ENCODE measurements at regions not wholly inside any gene's neighbourhood (a gene's known extent, or its start where the extent isn't known, plus 50 kb on each side); places are given as distances from the start of the nearest gene placed in this dataset.

DNA sequence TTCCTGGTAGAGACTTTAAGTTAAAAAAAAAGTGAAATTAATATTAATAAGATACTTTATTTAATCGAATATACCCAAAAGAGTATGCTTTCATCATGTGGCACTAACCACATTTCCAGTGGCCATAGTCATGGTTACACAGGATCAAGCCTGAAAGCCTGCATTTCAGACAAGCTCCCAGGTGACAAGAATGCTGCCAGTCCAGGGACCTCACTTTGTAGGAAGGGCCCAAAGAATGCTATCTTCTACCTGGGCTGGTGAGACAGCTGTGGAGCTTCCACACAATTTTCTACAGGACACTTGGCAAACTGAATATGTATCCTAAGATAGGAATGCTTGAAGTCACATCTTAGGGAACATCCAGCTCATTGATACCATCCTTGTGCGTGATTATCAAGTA, 203.8 kb downstream of the AUH start:
- DNase-seq (ENCODE audit: low read depth, low spot score): no peak

GRCh38 chr9:91158286-91158685, 203.4 kb downstream of the AUH start:
- DNase-seq (ENCODE audit: low read depth, low spot score): no peak

DNA sequence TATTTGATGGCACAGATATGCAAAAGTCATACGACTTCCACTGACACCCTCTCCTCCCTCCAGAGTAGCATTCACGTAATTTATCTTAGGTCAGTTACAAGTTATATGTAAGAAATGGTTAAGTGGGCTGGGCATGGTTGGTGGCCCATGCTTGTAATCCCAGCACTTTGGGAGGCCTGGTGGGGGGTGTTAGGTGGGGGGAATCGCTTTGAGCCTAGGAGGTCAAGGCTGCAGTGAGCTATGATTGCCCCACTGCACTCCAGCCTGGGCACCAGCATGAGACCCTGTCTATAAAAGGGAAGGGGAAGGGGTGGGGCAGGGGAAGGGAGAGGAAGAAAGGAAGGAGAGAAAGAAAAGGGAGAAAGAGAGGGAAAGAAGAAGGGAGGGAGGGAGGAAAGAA, 202.8 kb downstream of the AUH start:
- no peak for DNase-seq (ENCODE audit: low read depth, low spot score)

DNA sequence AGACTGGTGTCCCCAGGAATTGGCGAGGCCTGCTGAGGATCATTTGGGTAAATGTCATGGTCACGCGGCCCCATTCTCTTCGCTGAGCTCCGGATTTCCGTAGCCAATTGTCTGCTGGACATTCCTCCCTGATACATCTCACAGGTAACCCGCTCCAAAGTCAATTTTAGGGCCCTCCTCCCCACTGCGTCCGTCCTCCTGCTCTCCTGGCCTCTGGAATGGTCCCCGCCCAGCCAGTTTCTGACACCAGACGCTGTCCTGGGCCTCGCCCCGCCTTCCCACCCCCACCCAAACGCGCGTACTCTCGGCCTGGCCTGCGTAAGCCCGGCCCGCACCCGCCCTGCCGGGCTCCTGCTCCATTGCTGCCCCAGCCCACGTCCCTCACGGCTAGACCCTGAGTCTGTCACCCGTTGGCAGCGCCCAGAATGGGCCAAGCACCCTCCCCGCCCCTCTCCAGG, 202.0 kb downstream of the AUH start:
- DNase-seq (ENCODE audit: low read depth, low spot score): no peak

- no peak for DNase-seq (ENCODE audit: low read depth, low spot score)
Observed at GRCh38 chr9:91160181-91160580, 201.5 kb downstream of the AUH start.

DNA sequence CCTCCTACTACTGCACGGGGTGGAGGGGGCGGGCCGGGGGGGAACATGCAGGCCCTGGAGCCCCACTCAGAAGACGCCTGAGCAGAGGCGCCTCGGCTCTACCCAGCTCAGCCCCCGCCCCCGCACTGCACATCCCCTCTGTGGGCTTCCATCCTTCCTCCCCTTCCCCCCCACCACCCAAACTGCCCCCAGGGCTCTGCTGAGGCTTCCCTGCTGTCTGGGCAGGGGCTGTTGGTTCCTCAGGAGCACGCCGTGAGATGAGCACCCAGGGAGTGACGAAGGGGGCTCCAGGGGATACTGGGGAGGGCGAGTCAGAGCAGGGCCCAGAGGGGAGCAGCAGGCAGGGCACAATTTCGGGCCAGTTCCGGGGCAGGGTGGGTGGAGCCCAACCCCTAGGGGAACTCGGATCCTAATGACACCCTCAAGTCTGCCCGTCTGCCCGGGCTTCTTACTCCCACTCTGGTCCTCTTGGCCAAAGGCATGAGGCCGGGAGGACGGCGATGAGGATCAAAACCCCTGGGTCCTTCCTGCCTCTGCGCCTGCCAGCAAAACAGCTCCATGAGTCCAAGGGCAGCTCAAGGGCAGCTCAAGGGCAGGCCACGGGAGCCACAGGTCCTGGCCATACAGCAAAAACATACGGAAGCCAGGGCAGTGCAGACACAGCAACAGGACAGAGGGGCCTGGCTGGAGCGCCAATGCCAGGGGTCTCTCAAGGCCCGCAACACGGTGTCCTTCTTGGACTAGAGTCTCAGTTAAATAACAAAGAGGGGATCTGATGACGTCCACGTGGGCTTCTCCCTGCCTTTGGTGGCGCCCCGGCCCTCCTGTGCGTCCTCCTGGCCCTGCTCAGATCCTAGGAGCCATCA, 200.9 kb downstream of the AUH start:
- DNase-seq (ENCODE audit: low read depth, low spot score): no peak

GRCh38 chr9:91161465-91162300, 200.0 kb downstream of the AUH start:
- no peak for DNase-seq (ENCODE audit: low read depth, low spot score)

- DNase-seq (ENCODE audit: low read depth, low spot score): no peak
Observed at GRCh38 chr9:91162311-91162710, 199.4 kb downstream of the AUH start.

DNA sequence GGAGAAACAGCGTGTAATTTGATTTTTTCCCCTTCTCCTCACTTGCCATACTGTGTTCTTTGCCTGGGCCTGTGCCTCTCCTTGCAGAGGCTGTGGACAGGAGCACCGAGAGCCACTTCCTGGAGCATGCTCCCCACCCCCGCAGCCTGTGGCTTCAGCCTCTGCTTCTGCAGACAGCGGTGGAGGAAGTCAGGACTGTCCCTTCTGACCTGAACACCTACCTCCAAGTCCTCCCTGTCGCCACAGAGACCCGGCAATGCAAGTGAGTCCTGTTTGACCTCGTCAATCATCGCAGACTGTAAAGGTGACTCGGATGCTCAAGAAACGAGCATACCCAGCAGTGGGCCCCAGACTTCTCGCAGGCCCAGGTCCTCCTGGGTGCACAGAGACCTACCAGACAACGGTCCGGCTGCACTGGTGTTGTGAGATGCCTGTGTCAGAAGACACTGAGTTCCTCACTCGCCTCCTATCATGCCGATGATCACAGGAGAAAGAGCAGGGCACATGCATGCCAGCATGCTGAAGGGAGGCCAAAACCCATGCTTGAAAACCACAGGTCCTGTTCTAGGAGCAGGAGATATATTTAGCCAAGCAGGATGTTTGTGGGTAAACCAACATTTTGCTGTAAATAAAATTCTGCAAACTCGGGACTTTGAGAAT, 198.8 kb downstream of the AUH start:
- peak; percentile 46 for DNase-seq (ENCODE audit: low read depth, low spot score)

GRCh38 chr9:91163444-91163772, 198.3 kb downstream of the AUH start:
- no peak for DNase-seq (ENCODE audit: low read depth, low spot score)

DNA sequence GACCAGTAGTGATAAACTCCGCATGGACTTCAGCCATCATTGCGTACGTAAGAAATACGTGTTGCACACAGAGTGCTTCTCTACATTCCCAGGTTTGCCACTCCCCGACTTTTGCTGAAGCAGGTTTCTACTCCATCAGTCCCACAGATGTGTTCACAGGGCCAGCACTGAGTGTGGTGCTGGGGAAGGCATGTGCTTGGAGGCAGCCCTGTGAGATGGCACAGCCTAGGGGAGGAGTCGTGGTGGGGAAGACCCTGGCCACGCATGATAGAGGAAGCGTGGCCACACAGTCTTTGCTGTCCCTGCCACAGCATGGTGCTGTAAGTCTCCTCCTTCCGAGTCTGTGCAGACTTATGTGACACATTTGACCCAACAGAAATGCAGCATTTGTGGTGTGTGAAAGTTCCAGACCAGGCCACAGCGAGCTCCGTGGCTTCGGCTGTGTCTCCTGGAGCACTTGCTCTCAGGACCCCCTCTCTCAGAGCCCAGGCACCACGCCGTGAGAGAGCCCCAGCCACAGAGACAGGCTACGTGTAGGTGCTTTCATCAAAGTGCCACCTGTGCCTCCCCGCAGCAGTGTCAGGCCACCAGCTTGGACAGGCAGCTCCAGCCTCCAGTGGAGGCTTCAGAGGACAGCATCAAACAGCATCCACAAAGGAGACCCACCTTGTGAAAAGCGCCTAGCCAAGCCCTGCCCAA, 197.8 kb downstream of the AUH start:
- DNase-seq (ENCODE audit: low read depth, low spot score): no peak

Data from astrocyte of the hippocampus (primary cell).